Activated T-cell treated with anti-CD3 and anti-CD28 coated beads for 48 hours (primary cell): ENCODE measurements at regions not wholly inside any gene's neighbourhood (a gene's known extent, or its start where the extent isn't known, plus 50 kb on each side); places are given as distances from the start of the nearest gene placed in this dataset.

Experiments used
- DNase-seq: peaks from one replicate; pipeline ENCODE4 v3.0.0-alpha.2; 2020; ENCODE audit warnings: low read depth

DNA sequence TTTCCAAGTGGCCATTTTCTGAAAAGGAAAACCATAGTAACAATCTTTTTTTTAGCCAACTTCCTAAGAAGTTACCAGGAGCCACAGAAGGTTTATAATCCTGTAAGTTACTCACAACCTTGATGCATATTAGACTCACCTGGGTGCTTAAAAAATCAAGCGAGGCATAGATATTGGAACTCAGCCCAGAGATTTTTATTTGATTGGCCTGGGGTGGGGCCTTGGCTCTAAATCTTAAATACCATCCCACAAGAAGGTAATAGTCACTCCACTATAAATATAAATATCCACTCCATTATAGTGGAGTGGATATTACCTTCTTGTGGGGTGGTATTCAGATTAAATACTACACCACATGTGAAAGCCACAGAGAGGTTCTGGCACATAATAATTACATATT lies 429.6 kb downstream of the RFC3 start:
- no peak for DNase-seq

- DNase-seq: no peak
Observed at GRCh38 chr13:34249546-34250039, 431.6 kb downstream of the RFC3 start.

DNA sequence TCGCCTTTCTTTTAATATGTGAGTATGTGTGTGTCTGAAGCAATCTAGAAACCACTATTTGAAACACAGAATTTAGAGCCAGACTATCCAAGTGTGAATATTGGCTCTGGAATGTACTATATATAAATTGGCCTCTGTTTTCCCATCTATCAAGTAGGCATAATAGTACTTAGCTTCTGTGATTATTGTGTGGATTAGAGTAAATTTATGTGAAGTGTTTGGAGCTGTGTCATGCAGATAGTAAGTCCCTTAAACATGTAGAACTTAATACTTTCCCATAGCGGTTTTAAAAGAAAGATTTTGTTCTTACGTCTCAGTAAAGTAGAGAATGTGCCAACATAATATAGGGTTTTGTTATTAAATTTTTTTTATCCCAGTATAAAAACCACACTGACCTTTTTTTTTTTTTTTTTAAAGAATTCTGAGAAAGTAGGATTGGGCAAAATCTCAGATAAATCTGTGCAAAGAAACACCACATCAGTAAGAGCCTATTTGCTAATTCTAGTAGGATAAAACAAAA lies 432.3 kb downstream of the RFC3 start:
- no peak for DNase-seq

- no peak for DNase-seq
Observed at GRCh38 chr13:34254366-34254765, 436.4 kb downstream of the RFC3 start.

DNA sequence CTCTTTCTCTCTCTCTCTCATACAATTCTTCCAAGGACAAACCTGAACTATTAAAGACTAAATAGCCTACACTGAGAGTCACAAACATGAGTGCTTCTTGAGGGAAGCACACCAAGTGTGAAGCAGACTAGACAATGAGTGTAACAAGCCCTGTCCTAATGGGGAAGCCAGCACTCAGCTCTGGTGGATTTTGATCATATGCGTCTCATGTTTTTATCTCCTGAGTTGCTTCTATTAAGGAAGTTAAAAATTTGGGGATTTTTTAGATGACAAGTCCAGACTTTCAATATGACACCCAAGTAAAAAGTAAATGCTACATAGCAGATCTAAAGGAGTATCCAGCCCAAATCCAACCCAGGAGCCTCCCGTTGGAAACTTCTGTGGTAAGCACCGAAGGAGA lies 437.8 kb downstream of the RFC3 start:
- no peak for DNase-seq

DNA sequence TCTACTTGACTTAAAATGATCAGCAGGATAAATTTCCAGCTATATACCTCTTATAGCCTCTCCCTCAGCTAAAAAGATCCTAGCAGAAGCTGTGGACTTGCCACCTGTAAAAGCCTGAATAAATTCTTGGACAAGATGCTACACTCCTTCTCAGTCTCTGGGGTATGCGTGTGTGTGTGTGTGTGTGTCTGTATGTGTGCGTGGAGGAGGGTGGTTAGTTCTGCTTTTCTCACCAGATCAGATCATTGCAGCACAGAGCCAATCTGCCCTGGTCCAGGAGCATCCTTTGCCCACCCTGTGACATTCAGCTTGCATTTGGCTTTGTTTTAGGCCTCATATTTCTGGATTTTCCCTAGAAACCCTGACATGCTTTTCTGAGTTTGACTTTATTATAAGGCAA lies 438.3 kb downstream of the RFC3 start:
- no peak for DNase-seq

DNA sequence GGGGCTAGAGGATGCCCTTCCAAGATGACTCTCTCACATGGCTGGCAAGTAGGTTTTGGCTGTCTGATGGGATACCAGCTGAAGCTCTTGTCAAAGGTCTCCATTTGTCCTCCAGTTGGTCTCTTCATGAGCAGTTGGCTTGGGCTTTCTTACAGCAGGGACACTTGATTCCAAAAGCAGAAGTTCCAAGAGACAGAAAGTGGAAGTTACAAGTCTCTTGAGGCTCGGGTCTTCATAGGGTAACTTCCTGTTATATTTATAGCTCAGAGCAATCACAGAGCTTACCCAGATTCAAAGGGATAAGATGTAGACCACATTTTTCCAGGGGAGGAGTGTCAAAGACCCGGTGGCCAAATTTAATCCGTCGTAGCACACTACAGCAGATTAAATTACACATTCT lies 440.0 kb downstream of the RFC3 start:
- no peak for DNase-seq

GRCh38 chr13:34258646-34259386 lies 440.9 kb downstream of the RFC3 start:
- DNase-seq: no peak

GRCh38 chr13:34263681-34264080 lies 445.7 kb downstream of the RFC3 start:
- no peak for DNase-seq

- no peak for DNase-seq
Observed at GRCh38 chr13:34265046-34265679, 447.2 kb downstream of the RFC3 start.

GRCh38 chr13:34276764-34277163 lies 458.8 kb downstream of the RFC3 start:
- DNase-seq: no peak

DNA sequence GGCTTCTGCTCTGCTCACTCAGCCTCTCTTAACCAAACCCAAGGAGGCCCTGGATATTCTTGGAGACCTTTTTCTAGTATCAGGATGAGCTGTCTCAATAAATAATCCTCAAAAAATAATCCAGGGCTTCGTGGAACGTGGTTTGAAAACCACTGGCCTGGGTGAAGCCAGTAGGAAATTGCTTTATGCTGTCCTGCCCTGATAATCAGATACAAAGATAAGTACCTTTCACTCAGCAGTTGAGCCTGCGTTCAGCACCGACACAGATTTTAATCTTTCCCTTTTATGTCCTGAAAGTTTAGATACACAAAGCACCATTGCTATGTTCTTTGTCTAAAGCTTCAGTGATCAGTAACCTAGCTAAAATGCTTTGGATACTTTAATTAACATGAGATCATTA lies 460.0 kb downstream of the RFC3 start:
- DNase-seq: no peak

DNA sequence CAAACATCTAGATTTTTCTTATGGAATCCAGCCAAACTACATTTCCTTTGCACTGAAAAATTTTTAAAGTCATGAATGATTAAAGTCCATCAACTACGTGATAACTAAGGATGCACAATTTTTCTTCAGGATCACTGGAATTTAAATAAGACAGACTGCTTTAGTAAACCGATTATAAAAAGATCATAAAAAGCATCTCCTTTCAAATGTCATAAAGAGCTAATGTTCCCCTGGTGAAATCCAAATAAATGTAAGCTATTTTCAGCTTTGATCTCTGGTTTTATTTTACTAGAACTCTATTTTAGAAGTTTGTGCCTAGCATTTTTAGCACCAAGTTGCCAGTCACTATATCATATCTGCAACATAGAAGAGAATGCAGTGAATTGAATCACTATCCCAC lies 460.8 kb downstream of the RFC3 start:
- no peak for DNase-seq

DNA sequence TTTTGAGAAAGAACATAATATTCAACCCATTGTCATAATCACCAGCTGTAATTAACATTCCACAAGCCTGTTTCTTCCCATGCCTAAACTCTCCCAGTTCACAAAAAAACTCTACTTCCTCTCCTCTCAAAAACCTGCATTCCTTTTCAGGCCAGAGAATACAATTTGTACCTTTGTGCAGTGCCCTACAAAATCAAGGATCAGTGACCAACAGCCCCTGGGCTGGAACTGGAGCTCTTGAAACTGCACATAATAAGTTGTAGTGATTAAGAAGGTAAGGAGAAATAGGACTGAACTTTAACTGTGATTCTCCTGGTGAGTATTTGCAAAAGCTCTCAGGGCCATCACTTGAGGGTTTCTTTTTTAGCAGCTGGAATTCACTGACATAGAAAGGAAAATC lies 472.7 kb downstream of the RFC3 start:
- no peak for DNase-seq

DNA sequence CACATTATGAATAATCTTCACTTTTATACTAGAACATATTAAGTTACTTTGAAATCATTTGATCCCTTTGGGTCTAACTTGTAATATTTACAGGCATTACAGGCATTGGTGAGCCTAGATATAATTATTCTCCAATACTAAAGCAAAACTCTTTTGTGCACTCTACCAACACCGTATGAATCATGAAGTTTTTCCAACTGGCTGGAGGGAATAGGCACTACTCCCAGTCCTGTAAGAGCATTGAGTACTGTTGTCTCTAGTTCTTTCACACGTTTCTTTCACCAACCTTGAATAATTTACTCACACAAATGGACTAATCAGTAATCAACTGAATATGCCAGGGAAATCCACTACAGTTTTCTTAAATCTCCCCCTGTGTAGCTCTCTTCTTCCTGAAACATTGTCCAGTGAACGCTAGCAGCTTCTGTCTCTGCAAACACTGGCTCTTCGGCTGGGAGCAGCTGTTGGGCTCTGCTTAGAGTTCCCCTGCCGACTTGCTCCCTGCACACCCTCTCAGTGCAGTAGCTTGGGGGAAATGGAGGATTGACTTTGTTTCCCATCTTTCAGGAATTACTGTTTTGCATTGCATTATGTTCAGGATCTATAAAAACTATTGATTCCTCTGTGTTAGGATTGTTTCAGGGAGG lies 476.7 kb downstream of the RFC3 start:
- no peak for DNase-seq

- no peak for DNase-seq
Observed at GRCh38 chr13:34300559-34300958, 482.6 kb downstream of the RFC3 start.

DNA sequence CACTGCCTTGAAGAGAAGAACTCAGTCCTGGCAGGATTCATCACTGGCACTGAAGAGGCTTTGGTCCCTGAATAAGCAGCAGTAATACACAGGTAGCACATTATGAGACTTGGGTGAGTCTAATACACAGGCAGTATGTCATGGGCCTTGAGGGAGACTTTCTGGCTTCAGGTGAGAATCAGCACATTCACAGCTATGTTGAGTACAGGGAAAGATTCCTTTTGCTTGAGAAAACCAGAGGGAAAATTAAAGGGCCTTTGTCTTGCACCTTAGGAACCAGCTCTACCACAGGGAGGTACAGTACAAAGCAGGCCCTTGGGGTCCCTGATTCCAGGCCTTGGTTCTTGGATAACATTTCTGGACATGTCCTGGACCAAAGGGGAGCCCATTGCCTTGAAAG lies 484.6 kb downstream of the RFC3 start:
- DNase-seq: no peak

- no peak for DNase-seq
Observed at GRCh38 chr13:34303346-34303745, 485.4 kb downstream of the RFC3 start.

GRCh38 chr13:34307607-34308006 lies 489.7 kb downstream of the RFC3 start:
- DNase-seq: no peak

DNA sequence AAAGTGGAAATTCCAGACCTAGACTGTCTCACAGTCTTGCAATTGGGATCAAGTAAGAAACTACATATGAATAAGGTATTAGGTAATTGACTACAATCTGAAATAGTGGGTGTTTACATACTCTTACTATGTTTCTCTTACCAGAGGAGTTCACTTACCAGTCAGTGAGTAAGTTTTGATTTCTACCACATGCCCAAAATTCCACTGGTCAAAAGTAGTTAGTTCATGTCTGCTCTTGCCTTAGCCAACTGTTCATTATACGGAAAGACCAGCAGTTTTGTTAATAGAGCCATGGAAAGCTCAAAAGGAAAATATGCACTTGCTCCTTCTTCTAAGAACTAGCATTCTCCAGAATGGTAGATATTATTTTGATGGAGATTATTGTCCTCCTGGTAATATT lies 490.8 kb downstream of the RFC3 start:
- no peak for DNase-seq

GRCh38 chr13:34310539-34310938 lies 492.6 kb downstream of the RFC3 start:
- no peak for DNase-seq

- no peak for DNase-seq
Observed at GRCh38 chr13:34311251-34311650, 493.3 kb downstream of the RFC3 start.

DNA sequence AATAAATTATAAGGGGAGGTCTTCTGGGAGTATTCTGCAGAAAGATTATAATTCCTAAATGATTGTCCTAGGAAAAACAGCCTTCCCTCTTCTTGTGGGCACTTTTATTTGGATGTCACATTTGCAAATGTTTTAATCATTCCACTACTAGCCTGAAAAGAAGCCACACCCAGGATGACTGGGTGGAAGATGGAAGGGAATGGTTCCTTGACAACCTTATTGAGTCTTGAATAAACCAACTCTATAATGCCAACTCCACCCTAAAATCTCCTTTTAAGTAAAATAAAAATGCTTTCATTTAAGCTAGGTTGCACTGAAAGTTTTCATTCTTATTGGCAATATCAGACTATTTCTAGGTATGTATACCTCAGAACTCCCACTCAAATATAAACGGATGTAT lies 494.6 kb downstream of the RFC3 start:
- DNase-seq: no peak
